ENCODE measurements at regions not wholly inside any gene's neighbourhood (a gene's known extent, or its start where the extent isn't known, plus 50 kb on each side); places are given as distances from the start of the nearest gene placed in this dataset.

DNA sequence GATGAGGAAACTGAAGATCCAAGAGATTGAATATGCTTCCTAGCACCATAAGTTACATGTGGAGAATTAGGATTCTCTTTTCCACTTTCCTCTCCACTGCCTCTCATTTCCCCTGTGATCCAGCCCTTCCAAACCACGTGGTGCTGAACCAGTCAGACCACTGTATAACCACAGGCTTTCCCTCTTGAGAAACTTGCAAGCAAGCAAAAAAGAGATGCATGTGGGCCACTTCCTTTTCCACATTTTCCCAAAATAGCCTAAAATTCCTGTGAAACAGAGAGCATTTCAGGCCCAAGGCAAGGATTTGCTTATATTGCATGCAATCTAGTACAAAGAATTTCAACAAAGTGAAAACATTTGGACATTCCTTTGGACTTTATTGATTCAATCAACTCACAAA lies 59.3 kb upstream of the KSR1 start:
- TF ChIP-seq FOXM1 (IDR thresholded peaks at IDR 0.05; ENCODE audit: borderline replicate concordance) (no peak), NFRKB (IDR thresholded peaks at IDR 0.05) (no peak), HDGF (IDR thresholded peaks at IDR 0.05; ENCODE audit: borderline replicate concordance) (no peak), SP1 (IDR thresholded peaks at IDR 0.05) (no peak), PKNOX1 (IDR thresholded peaks at IDR 0.05) (no peak), BHLHE40 (IDR thresholded peaks at IDR 0.05; ENCODE audit: borderline replicate concordance) (no peak), SUZ12 (IDR thresholded peaks at IDR 0.05) (no peak), ARNT (IDR thresholded peaks at IDR 0.05) (no peak), ZNF384 (IDR thresholded peaks at IDR 0.05) (no peak)
